ENCODE measurements at regions not wholly inside any gene's neighbourhood (a gene's known extent, or its start where the extent isn't known, plus 50 kb on each side); places are given as distances from the start of the nearest gene placed in this dataset.

- DNase-seq = no peak
These were observed 1211.5 kb downstream of the PCDH17 start for GRCh38 chr13:58843071-58843470.

- no peak for DNase-seq
These were observed 1212.0 kb downstream of the PCDH17 start for GRCh38 chr13:58843567-58843966.

DNA sequence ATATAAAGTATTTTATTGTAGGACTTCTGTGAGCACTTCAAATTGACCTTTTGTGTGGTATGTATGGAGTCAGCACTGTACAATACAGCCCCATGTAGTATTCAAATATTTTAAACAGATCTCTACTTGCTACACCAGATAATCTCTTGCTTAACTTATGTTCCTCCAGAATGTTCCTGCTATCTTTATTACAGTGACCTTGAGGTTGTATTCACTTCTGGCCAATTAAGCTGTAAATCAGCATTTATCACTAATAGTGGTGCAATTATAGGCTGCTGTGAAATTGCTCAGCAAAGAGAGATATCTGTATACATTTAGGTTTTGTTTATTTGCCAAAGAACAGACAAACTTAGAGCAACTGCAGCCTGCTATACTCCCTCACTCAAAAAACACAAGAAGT is 1218.6 kb downstream of the PCDH17 start:
- no peak for DNase-seq

GRCh38 chr13:58852076-58852475 is 1220.5 kb downstream of the PCDH17 start:
- no peak for DNase-seq

GRCh38 chr13:58855283-58855682 is 1223.7 kb downstream of the PCDH17 start:
- no peak for DNase-seq

GRCh38 chr13:58858870-58859371 is 1227.4 kb downstream of the PCDH17 start:
- no peak for DNase-seq

DNA sequence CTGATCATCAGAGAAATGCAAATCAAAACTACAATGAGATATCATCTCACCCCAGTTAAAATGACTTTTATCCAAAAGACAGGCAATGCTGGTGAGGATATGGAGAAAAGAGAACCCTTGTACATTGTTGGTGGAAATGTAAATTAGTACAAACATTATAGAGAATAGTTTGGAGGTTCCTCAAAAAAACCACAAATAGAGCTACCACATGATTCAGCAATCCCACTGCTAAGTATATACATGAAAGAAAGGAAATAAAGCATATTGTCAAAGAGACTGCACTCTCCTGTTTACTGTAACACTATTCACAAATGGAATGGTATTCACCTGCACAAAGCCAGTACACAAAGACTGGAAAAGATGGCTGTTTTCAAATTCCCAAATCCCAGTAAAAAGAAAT is 1233.7 kb downstream of the PCDH17 start:
- DNase-seq = no peak

- peak; percentile 4 to 18 for DNase-seq
These were observed 1238.0 kb downstream of the PCDH17 start for GRCh38 chr13:58869566-58869965.

- DNase-seq = no peak
These were observed 1244.9 kb downstream of the PCDH17 start for GRCh38 chr13:58876473-58876872.

- DNase-seq = no peak
These were observed 1247.6 kb downstream of the PCDH17 start for GRCh38 chr13:58879114-58879513.

- DNase-seq = no peak
These were observed 1251.0 kb downstream of the PCDH17 start for GRCh38 chr13:58882516-58882915.

DNA sequence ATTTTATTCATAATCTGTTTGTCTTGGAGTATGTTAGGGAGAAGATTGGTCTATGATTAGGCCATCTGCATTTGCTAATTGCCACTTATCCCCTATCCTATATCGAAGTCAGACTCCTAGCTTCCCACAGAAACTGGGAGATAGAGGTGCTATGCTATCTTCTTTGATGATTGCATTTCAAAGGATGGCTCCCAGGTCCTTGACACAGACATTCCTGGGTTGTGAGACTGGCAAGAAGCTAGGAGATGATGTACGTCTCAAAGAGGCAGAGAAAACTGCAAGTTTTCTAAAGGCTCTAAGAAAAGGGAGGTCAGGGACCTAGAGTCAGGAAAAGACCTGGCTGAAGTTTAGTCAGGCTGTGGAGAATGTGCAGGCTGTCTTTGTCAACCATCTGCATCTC is 1251.9 kb downstream of the PCDH17 start:
- DNase-seq = no peak

DNA sequence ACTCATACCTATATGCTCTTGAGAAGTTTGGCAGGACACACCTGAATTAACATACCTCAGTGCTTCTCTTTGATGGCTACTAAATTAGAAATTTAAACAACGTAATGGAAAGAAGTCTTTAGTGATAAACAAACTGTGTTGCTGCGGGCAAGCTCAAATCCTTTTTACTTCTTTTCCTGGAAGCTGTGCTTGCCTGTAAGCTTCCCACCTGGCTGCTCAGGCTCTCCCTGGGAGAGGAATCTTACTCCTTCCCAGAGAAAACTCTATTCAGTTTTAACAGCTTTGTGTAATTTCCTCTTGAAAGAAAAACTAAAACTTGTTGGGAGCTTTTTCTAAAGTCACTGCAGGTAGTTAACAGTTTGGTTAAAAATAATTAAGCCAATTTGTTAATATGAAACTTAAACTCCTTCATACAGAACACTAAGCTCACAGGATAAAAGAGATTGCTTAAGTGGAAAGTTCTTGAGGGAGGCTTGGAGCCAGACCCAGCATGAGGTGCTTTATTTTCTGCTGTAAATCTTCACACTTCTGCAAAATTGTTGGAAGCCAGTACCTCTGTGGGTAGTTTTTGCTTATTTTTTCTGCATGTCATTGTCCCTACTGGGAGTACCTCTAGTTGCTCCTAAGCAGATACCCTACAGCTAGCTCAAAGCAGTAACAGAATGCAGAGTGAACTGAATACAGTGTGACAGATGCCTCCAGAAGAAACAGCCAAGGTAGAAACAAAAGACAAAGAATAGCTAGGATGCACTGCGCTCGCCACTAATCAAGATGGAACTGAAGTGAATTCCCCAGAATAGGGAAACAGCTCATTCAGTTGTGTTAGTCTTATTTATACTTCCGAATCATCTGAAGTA is 1253.0 kb downstream of the PCDH17 start:
- no peak for DNase-seq

- DNase-seq = no peak
These were observed 1257.9 kb downstream of the PCDH17 start for GRCh38 chr13:58889474-58889873.

- DNase-seq = no peak
These were observed 1261.9 kb downstream of the PCDH17 start for GRCh38 chr13:58893396-58893795.

- no peak for DNase-seq
These were observed 1257.3 kb downstream of the DIAPH3 start for GRCh38 chr13:58906329-58907007.

DNA sequence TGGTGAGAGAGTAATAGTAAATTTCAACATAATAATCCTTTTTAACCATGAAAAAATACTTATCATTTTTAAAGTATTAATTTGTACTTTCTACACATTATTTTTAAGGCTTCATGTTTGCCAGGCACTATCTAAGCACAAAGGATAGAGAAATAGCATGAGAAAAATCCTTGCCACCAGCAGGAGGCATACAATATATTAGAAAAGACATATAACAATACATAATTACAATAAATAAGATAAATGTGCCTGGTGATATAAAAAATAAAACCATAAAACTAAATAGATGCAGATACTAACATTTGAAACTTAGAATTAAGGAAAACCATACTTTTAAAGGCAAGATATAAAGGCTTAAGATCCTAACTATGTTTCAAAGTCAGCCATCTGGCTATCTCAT is 1256.4 kb downstream of the DIAPH3 start:
- DNase-seq = no peak

GRCh38 chr13:58908019-58908679 is 1255.6 kb downstream of the DIAPH3 start:
- no peak for DNase-seq

- DNase-seq = no peak
These were observed 1244.2 kb downstream of the DIAPH3 start for GRCh38 chr13:58919551-58919950.

GRCh38 chr13:58921129-58921528 is 1242.6 kb downstream of the DIAPH3 start:
- DNase-seq = no peak

- DNase-seq = no peak
These were observed 1236.9 kb downstream of the DIAPH3 start for GRCh38 chr13:58926858-58927257.

GRCh38 chr13:58933475-58933874 is 1230.3 kb downstream of the DIAPH3 start:
- no peak for DNase-seq

DNA sequence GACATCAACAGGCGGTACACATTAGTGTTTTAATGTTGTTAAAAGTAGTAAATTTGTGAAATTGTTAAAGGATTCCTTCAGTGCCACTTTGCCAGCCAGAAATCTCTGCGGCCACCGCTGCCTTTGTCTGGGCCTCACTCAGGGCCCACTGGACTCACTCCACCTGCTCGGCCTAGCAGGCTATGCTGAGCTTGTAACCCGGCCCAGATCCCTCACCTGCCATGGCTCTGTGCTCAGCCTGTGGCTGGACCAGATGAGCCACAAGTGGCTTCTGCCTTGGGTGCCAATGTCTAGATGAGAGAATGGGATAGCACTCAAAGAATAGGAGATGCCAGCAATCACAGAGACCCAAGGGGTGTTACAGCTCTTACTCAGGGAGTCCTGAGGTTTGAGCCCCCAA is 1228.0 kb downstream of the DIAPH3 start:
- DNase-seq = no peak

GRCh38 chr13:58946274-58946673 is 1217.5 kb downstream of the DIAPH3 start:
- no peak for DNase-seq

All from SHP77 (cell line).